HEK293T (cell line): ENCODE measurements at regions not wholly inside any gene's neighbourhood (a gene's known extent, or its start where the extent isn't known, plus 50 kb on each side); places are given as distances from the start of the nearest gene placed in this dataset.

Experiments
- CTCF ChIA-PET: fragments of 350-600 bp; formaldehyde crosslinking; extraction: SDS; loops from one replicate; lab custom pipeline; 2021; ENCODE audit warnings: antibody characterized with exemption, inconsistent platforms; lab: Yijun Ruan, JAX
- POLR2A ChIA-PET: fragments of 350-600 bp; formaldehyde crosslinking; extraction: SDS; loops from one replicate; lab custom pipeline; 2020; ENCODE audit warnings: antibody characterized with exemption, inconsistent platforms; lab: Yijun Ruan, JAX
- DNase-seq: peaks from one replicate; pipeline ENCODE4 v3.0.0; 2012; ENCODE audit warnings: mixed read lengths; ENCODE audit errors: extremely low spot score
- ARNT ChIP-seq: fragments of 450-650 bp; IDR thresholded peaks from 2 replicates; pipeline ENCODE4 v1.6.1; 2017; ENCODE audit warnings: mild to moderate bottlenecking
- BHLHE40 ChIP-seq: fragments of 450-650 bp; IDR thresholded peaks from 2 replicates; pipeline ENCODE4 v1.6.1; 2016; ENCODE audit warnings: mild to moderate bottlenecking, moderate library complexity, borderline replicate concordance
- CTBP1 ChIP-seq: fragments of 450-650 bp; IDR thresholded peaks from 2 replicates; pipeline ENCODE4 v1.6.1; 2016; ENCODE audit warnings: borderline replicate concordance
- ELF4 ChIP-seq: fragments of 450-650 bp; IDR thresholded peaks from 2 replicates; pipeline ENCODE4 v1.6.1; 2017; ENCODE audit warnings: antibody characterized with exemption
- FOXA1 ChIP-seq: fragments of 450-650 bp; IDR thresholded peaks from 2 replicates; pipeline ENCODE4 v1.6.1; 2016; ENCODE audit warnings: mild to moderate bottlenecking
- FOXK2 ChIP-seq: fragments of 450-650 bp; IDR thresholded peaks from 2 replicates; pipeline ENCODE4 v1.6.1; 2016; ENCODE audit warnings: mild to moderate bottlenecking
- FOXM1 ChIP-seq: fragments of 450-650 bp; IDR thresholded peaks from 2 replicates; pipeline ENCODE4 v1.6.1; 2017; ENCODE audit warnings: mild to moderate bottlenecking, borderline replicate concordance
- HDGF ChIP-seq: fragments of 450-650 bp; IDR thresholded peaks from 2 replicates; pipeline ENCODE4 v1.6.1; 2017; ENCODE audit warnings: antibody characterized with exemption, borderline replicate concordance
- L3MBTL2 ChIP-seq: fragments of 450-650 bp; conservative IDR thresholded peaks from 2 replicates; pipeline ENCODE4 v1.6.1; 2016; ENCODE audit warnings: mild to moderate bottlenecking
- LEF1 ChIP-seq: fragments of 450-650 bp; IDR thresholded peaks from 2 replicates; pipeline ENCODE4 v1.6.1; 2017; ENCODE audit warnings: mild to moderate bottlenecking, borderline replicate concordance
- NFRKB ChIP-seq: fragments of 450-650 bp; IDR thresholded peaks from 2 replicates; pipeline ENCODE4 v1.6.1; 2016; ENCODE audit warnings: mild to moderate bottlenecking, moderate library complexity
- SP1 ChIP-seq: fragments of 450-650 bp; IDR thresholded peaks from 2 replicates; pipeline ENCODE4 v1.6.1; 2017
- SUZ12 ChIP-seq: fragments of 450-650 bp; IDR thresholded peaks from 2 replicates; pipeline ENCODE4 v1.6.1; 2016; ENCODE audit warnings: mild to moderate bottlenecking
- TARDBP ChIP-seq: fragments of 450-650 bp; IDR thresholded peaks from 2 replicates; pipeline ENCODE4 v1.6.1; 2016
- ZNF384 ChIP-seq: fragments of 450-650 bp; IDR thresholded peaks from 2 replicates; pipeline ENCODE4 v1.6.1; 2016
- TF ChIP-seq, protein P1 (sequence below): fragments of 450-650 bp; IDR thresholded peaks from 2 replicates; pipeline ENCODE4 v1.6.1; 2016

DNA sequence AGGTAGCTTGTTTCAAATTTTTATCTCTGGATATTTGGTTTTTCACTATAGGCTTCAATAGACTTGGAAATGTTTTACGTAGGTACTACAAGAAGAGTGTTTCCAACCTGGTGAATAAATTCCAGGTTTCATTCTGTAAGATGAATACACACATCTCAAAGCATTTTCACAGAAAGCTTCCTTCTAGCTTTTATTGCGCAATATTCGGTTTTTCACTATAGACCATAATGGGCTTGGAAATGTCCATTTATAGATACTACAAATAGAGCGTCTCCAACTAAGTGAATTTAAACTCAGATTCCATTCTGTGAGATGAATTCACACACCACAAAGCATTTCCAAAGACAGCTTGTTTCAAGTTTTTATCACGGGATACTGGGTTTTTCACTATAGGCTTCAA lies 857.7 kb upstream of the HS3ST1 start:
- DNase-seq = no peak
- ChIA-PET POLR2A (no interaction called here), CTCF (no interaction called here)
- TF ChIP-seq ARNT (no peak), L3MBTL2 (no peak), FOXM1 (no peak), SUZ12 (no peak), BHLHE40 (no peak), FOXK2 (no peak)
- TF ChIP-seq, protein P1, sequence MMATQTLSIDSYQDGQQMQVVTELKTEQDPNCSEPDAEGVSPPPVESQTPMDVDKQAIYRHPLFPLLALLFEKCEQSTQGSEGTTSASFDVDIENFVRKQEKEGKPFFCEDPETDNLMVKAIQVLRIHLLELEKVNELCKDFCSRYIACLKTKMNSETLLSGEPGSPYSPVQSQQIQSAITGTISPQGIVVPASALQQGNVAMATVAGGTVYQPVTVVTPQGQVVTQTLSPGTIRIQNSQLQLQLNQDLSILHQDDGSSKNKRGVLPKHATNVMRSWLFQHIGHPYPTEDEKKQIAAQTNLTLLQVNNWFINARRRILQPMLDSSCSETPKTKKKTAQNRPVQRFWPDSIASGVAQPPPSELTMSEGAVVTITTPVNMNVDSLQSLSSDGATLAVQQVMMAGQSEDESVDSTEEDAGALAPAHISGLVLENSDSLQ = no peak

DNA sequence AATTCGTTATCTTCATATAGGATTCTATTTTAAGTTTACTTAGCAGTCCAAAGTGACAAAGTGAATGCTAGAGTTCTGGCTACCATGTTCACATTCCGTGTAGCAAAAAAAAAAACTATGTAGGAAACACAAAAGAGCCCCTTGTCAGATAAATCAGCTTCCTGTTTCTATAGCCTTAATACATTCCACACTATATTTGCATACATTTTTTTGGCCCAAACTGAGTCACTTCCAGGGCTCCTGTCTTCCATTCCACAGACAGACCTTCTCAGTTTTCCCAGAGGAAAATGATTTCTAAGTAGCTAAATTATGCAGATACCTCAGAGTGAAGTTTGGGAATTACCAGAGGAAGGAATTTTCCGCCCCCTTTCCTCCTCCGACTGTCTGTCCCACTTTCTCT lies 841.9 kb upstream of the HS3ST1 start:
- TF ChIP-seq FOXK2 (no peak), ELF4 (no peak), FOXA1 (no peak), CTBP1 (no peak), TARDBP (no peak)
- ChIA-PET CTCF (no interaction called here), POLR2A (no interaction called here)
- no peak for DNase-seq

DNA sequence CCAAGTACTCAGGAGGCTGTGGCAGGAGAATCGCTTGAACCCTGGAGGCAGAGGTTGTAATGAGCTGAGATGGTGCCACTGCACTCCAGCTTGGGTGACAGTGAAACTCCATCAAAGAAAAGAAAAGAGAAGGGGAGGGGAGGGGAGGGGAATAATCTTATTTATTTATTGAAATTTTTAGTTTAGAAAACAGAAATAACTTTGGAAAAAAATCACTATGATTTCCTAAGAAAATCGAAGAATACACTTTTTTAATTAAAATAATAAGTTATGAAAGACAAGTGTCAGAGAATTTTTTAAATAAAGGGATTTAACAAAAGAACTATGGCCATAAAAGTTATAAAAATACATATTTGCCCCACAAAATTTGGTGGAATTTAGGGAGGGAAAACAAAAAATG lies 836.9 kb upstream of the HS3ST1 start:
- POLR2A ChIA-PET = no interaction called here
- no peak for TF ChIP-seq ARNT
- no peak for DNase-seq
- CTCF ChIA-PET = no interaction called here

DNA sequence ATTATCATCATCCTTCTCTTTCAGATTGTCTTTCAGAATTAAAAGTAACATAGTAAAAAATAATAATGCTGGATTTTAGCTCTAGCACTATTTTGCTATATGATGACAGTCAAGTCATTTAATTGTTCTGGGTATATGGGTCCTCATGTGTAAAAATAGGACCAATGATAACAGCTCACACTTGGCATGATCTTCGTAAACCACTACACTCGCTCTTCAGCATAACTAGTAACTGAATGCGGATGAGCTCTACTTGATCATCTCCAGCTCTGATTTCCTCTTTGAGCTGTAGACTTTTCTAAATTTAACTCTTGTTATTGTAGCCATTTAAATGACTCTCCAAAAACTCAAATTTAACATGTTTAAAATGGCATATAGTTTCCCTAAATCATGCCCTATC lies 831.8 kb upstream of the HS3ST1 start:
- no peak for DNase-seq
- TF ChIP-seq ELF4 (no peak), ARNT (no peak), FOXA1 (no peak), SP1 (no peak), FOXK2 (no peak), FOXM1 (no peak)
- ChIA-PET CTCF (no interaction called here), POLR2A (no interaction called here)

DNA sequence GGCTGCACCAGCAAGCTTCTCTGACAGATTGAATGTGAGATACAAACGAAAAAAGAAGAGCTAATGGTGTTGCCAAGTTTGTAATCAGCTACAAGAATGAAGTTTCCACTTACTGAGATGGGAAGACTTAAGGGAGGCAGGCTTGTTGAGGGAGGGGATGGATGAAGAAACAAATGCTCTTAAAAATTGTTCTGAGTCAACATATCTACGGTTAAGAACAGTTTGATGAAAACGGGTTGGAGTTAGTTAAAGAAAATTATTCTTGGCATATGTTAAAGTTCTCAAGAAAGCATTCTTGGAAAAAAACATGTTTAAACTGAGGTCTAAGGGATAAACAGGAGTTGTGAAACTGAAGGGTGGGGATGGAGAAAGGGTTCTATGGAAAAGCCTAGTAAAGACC lies 816.3 kb upstream of the HS3ST1 start:
- no peak for DNase-seq
- no peak for TF ChIP-seq FOXM1
- no peak for TF ChIP-seq FOXA1
- TF ChIP-seq SP1 = no peak
- no peak for TF ChIP-seq BHLHE40
- TF ChIP-seq SUZ12 = no peak
- TF ChIP-seq ZNF384 = no peak
- no peak for TF ChIP-seq FOXK2
- no peak for TF ChIP-seq LEF1
- no peak for TF ChIP-seq ARNT
- TF ChIP-seq HDGF = no peak
- ChIA-PET CTCF (no interaction called here), POLR2A (no interaction called here)

DNA sequence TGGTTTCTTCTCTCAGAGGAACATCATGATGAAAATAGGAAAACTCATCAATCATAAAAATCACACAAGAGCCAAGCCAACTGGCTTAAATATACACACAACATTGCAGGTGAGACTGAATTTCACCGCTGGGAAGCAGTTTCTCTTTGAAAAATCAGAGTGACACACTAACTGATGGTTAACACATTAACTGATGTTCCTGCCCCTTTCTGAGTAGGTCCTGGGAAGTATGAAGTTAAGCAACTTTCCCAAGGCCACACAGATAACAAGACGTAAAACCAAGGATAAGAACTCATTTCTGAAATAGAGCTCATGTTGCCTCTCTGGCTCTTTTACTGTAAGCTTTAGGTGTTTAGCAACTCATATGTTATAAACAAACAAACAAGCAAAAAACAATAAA lies 813.7 kb upstream of the HS3ST1 start:
- TF ChIP-seq ARNT = no peak
- TF ChIP-seq LEF1 = no peak
- TF ChIP-seq ZNF384 = no peak
- TF ChIP-seq TARDBP = no peak
- TF ChIP-seq FOXK2 = no peak
- TF ChIP-seq HDGF = no peak
- TF ChIP-seq CTBP1 = no peak
- no peak for TF ChIP-seq FOXA1
- TF ChIP-seq, protein P1 = no peak
- TF ChIP-seq L3MBTL2 = no peak
- TF ChIP-seq SP1 = no peak
- no peak for TF ChIP-seq BHLHE40
- no peak for TF ChIP-seq ELF4
- no peak for TF ChIP-seq SUZ12
- TF ChIP-seq FOXM1 = no peak
- TF ChIP-seq NFRKB = no peak
- ChIA-PET CTCF (no interaction called here), POLR2A (no interaction called here)
- DNase-seq = no peak

DNA sequence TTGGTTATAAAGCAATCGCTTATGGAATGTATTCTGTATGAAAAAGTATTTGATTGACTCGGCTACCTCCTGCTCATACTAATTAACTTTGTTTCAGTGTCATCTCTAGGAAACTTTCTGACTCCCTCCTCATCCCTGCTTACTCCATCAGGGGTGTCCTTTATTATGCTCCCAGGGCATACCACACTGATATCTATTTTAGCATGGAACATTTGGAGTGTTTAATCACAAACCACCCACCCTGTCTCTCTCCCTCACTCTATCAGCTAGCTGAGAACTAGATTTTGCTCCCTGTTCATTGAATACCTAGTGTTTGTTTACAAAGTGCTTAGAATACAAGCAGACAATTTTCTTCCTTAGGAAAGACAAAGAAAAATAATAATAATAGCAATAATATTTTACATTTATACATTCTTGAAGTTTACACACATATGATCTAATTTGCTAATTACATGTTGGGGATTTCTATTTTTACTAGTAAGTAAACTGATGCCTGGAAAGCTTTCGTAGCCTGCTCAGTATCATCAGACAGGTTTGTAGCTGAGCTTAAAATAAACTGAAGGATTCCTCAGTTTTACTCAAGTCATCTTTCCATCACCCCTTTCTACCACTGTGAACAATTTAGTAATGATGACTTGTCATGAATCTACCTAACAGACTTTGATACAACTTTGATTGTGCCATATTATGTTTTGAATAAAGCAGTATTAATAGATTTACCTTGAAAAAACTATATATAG lies 811.4 kb upstream of the HS3ST1 start:
- POLR2A ChIA-PET = no interaction called here
- no peak for TF ChIP-seq TARDBP
- TF ChIP-seq ZNF384 = no peak
- TF ChIP-seq FOXA1 = no peak
- no peak for TF ChIP-seq SP1
- no peak for TF ChIP-seq CTBP1
- TF ChIP-seq, protein P1 = no peak
- TF ChIP-seq LEF1 = no peak
- TF ChIP-seq NFRKB = no peak
- no peak for TF ChIP-seq ELF4
- no peak for TF ChIP-seq FOXM1
- no peak for TF ChIP-seq HDGF
- TF ChIP-seq BHLHE40 = no peak
- no peak for TF ChIP-seq ARNT
- TF ChIP-seq L3MBTL2 = no peak
- no peak for TF ChIP-seq FOXK2
- TF ChIP-seq SUZ12 = no peak
- no peak for DNase-seq
- CTCF ChIA-PET = no interaction called here
